ENCODE measurements at regions not wholly inside any gene's neighbourhood (a gene's known extent, or its start where the extent isn't known, plus 50 kb on each side); places are given as distances from the start of the nearest gene placed in this dataset.

GRCh38 chr18:22547807-22548561 lies 130.3 kb upstream of the CTAGE1 start:
- TF ChIP-seq CTCF (conservative IDR thresholded peaks at IDR 0.05; ENCODE audit: low read depth, low read length): no peak
- H3K4me3 ChIP-seq (ENCODE audit: low read depth, low read length): no peak overlapping the region
- no peak for DNase-seq (ENCODE audit: low read depth)

GRCh38 chr18:22549260-22549937 lies 131.7 kb upstream of the CTAGE1 start:
- no peak for TF ChIP-seq CTCF (conservative IDR thresholded peaks at IDR 0.05; ENCODE audit: low read depth, low read length)
- no peak overlapping the region for H3K4me3 ChIP-seq (ENCODE audit: low read depth, low read length)
- no peak for DNase-seq (ENCODE audit: low read depth)

DNA sequence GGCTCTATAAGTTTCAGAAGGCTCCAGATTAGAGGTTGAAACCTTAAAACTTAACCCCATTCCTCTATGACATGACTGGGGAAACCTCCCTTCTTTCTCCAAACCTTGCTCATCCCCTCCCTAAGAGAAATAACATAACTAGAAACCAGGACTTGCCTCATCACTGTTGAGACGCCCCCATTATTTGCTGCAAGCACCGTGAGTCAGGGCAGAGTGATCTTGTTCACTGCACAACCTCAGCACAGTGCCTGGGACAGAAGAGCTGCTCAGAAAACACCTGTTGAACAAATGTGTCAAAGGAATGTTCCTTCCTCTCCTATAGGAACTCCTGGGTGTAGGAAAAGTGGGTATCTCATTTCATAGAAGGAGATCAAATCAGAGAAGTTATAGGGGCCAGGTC lies 132.7 kb upstream of the CTAGE1 start:
- H3K4me3 ChIP-seq (ENCODE audit: low read depth, low read length): no peak overlapping the region
- TF ChIP-seq CTCF (conservative IDR thresholded peaks at IDR 0.05; ENCODE audit: low read depth, low read length): no peak
- no peak for DNase-seq (ENCODE audit: low read depth)

DNA sequence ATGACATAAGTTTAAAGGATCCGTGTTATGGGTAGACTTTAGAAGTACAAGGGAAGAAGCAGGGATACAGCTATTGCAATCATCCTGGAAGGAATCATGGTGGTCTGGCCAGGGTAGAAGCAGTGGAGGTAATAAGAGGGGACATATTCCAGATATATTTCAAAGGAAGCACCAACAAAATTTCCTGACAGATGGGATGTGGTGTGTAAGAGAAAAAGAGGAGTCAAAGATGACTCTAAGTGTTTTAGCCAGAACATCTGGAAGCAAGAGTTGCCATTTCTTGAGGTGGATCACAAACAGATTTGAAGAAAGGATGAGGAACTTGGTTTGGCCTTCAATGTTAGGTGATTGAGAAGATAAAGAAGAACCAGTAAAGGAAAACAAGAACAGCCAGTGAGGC lies 133.1 kb upstream of the CTAGE1 start:
- no peak for DNase-seq (ENCODE audit: low read depth)
- H3K4me3 ChIP-seq (ENCODE audit: low read depth, low read length): no peak overlapping the region
- TF ChIP-seq CTCF (conservative IDR thresholded peaks at IDR 0.05; ENCODE audit: low read depth, low read length): no peak

DNA sequence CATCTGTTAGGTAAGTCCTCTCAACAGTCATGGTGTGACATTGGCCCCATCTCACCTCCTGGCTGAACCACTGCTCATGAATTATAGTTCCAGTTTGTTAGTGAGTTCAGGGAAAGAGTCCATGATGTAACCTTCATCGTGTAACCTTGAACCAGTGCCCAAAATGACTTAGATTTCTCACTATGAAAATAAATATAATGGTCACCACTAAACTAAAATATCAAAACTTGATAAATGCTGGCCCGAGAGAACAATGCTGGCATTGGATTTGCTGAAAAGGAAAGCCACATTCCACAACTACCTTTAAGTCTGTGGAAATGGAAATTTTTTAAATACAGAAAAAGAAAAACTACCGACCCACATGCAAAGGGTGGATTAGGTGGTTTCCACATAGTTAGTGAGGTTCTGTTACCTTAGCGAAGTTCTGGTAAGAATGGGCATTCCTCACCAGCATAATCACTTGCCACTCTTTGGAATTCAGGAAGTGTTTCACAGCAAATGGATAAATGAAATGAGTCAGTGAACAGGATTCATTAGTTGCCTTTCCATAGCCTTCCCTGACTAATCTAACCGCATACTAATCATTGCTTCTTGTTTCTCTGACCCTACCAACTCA lies 133.9 kb upstream of the CTAGE1 start:
- DNase-seq (ENCODE audit: low read depth): peak; percentile 70
- TF ChIP-seq CTCF (conservative IDR thresholded peaks at IDR 0.05; ENCODE audit: low read depth, low read length): no peak

DNA sequence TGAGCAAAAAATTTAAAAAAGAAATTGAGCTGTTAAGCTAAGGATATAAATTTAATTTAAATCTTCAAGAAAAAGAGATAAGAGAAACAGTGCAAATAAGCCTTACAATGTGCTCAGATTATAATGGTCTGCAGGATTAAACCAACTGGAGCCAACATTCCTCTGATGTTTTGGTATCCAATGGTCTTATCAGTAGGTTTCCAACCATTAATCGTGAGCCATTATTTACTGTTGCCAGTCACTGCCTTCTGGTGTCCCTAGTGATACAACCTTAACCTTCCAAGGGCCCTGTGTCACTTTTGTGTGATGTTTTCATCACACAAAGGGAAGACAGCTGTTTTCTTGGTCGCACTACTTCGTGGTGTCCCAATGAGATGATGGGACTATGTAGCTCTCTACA lies 134.5 kb upstream of the CTAGE1 start:
- no peak overlapping the region for H3K4me3 ChIP-seq (ENCODE audit: low read depth, low read length)
- no peak for TF ChIP-seq CTCF (conservative IDR thresholded peaks at IDR 0.05; ENCODE audit: low read depth, low read length)
- DNase-seq (ENCODE audit: low read depth): no peak

More for the DNA sequence above, 133.9 kb upstream of the CTAGE1 start:
- no peak overlapping the region for H3K4me3 ChIP-seq (ENCODE audit: low read depth, low read length)
